ENCODE measurements at regions not wholly inside any gene's neighbourhood (a gene's known extent, or its start where the extent isn't known, plus 50 kb on each side); places are given as distances from the start of the nearest gene placed in this dataset.

DNA sequence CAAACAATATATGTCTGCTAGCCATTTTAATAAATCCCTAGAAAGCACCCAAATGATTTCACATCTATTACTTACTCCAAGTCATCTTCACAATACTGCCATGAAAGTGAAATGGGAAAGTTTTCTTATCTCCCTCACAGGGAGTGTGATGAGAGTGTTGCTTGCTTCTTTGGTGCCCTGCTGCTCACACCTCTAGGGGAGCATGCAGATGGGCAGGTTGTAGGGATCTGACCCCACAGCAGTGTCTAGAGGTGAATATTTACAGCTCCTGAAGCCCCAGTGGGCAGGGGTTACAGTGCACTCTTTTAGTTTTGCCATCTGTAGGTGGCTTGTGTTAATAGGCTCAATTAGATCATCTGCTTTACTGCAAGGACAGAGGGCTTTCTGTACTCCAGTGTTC is 173.2 kb downstream of the GABRG2 start:
- TF ChIP-seq, protein P1, sequence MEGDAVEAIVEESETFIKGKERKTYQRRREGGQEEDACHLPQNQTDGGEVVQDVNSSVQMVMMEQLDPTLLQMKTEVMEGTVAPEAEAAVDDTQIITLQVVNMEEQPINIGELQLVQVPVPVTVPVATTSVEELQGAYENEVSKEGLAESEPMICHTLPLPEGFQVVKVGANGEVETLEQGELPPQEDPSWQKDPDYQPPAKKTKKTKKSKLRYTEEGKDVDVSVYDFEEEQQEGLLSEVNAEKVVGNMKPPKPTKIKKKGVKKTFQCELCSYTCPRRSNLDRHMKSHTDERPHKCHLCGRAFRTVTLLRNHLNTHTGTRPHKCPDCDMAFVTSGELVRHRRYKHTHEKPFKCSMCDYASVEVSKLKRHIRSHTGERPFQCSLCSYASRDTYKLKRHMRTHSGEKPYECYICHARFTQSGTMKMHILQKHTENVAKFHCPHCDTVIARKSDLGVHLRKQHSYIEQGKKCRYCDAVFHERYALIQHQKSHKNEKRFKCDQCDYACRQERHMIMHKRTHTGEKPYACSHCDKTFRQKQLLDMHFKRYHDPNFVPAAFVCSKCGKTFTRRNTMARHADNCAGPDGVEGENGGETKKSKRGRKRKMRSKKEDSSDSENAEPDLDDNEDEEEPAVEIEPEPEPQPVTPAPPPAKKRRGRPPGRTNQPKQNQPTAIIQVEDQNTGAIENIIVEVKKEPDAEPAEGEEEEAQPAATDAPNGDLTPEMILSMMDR (IDR thresholded peaks at IDR 0.05; ENCODE audit: borderline replicate concordance, insufficient read depth, low read depth, low read length), result no peak
- H3K4me3 ChIP-seq (ENCODE audit: low read depth, low read length), result no peak overlapping the region

DNA sequence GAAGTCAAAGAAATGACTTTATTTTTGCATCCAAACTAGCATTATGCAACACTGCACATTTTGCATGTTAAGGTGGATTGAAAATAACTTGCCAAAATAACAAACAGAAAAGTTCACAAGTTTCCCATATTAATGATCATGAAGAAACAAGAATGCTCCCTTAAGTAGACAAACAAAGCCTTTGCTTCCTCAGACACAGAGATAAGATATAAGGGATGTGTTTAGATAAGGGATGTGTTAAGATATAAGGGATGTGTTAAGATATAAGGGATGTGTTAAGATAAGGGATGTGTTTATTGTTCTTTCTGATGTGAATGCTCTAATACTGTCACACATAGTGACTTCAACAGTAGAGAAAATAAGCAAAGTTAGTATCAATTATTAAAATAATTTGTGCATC is 174.8 kb downstream of the GABRG2 start:
- TF ChIP-seq, protein P1 (IDR thresholded peaks at IDR 0.05; ENCODE audit: borderline replicate concordance, insufficient read depth, low read depth, low read length), result no peak
- H3K4me3 ChIP-seq (ENCODE audit: low read depth, low read length), result no peak overlapping the region

DNA sequence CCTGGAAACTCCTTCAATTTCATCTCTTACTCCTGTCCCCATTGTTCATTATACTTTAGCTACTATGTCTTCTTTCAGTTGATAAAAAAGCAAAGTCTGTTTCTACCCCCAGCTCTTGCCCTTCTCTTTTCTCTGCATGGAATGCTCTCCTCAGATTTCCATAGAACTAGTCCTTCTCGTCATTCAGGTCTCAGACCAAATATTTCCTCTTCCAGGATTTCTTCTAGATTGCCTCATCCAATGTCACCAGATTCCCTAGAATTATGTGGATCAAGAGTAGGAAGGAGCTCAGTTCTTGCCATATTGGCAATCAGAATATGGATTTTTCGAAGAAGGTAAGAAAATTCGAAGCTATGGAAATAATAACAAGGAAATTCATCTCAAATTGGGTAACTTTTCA is 176.1 kb downstream of the GABRG2 start:
- TF ChIP-seq, protein P1 (IDR thresholded peaks at IDR 0.05; ENCODE audit: borderline replicate concordance, insufficient read depth, low read depth, low read length), result no peak
- H3K4me3 ChIP-seq (ENCODE audit: low read depth, low read length), result no peak overlapping the region

DNA sequence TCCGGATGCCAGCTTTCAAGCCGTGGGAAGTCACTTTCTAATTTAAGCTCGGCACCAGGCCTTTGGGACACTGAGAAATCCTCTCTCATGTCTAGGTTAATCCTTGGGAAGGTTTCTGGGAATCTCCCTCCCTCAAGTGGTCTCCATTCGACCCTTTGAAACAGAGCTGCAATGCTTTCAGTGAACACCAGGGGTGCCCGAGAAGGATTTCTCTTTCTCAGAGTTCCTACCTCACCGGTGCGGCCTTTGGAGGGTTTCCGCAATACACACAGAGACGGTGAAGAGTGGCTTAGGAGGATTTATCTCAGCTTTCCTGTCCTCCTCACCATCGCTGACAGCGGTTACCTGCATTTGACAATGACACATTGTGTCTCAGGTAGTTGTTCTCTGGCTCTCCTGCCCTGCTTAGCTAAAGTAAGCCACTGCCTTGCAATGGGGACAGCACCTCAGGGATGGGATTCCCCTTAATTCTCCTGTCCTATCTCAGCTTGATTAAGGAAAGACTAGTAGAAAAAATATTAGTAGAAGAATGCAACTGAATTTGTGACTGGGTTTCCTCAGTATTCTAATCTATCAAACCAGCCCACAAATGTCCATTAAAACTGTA is 180.6 kb downstream of the GABRG2 start:
- H3K4me3 ChIP-seq (ENCODE audit: low read depth, low read length), result no peak overlapping the region
- TF ChIP-seq, protein P1 (IDR thresholded peaks at IDR 0.05; ENCODE audit: borderline replicate concordance, insufficient read depth, low read depth, low read length), result peak; percentile 62; the same call in 1 of the 2 replicates

DNA sequence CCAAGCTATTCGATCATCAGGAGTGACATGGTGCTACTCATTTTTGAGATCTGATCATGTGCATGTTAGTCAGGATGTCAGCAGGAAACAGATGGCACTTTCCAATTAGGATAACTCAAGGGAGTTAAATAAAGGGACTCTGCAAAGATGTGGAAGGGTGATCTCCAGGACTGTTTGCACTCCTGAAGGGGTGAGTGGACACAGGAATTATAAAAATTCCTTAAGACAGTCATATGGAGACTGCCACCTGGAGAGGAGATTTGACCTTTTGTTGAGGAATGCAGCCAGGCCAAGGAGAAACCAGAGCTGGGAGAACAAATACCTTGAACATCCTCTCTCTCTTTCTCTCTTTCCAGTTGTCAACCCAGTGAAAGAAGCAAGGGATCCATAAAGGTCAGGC is 189.1 kb downstream of the GABRG2 start:
- H3K4me3 ChIP-seq (ENCODE audit: low read depth, low read length), result no peak overlapping the region
- TF ChIP-seq, protein P1 (IDR thresholded peaks at IDR 0.05; ENCODE audit: borderline replicate concordance, insufficient read depth, low read depth, low read length), result no peak

DNA sequence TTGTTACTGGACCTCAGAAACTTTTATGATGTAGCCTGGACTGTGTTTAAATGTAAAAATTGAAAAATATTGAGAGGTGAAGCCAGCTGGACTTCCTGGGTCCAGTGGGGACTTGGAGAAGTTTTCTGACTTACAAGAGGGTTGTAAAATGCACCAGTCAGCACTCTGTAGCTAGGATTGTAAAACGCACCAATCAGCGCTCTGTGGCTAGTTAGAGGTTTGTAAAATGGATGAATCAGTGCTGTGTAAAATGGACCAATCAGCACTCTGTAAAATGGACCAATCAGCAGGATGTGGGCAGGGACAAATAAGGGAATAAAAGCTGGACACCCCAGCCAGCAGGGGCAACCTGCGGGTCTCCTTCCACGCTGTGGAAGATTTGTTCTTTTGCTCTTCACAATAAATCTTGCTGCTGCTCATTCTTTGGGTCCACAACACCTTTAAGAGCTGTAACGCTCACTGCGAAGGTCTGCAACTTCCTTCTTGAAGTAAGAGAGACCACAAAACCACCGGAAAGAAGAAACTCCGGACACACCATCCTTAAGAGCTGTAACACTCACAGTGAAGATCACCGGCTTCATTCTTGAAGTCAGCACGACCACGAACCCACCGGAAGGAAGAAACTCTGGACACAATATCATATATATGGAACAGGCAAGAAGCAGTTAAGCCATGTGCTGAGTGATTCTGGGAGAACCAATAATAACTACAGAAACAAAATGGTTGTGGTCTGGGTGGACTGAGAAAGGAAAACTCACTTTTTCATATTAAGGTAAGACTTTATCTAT is 201.3 kb downstream of the GABRG2 start:
- TF ChIP-seq, protein P1 (IDR thresholded peaks at IDR 0.05; ENCODE audit: borderline replicate concordance, insufficient read depth, low read depth, low read length), result no peak
- no peak overlapping the region for H3K4me3 ChIP-seq (ENCODE audit: low read depth, low read length)

DNA sequence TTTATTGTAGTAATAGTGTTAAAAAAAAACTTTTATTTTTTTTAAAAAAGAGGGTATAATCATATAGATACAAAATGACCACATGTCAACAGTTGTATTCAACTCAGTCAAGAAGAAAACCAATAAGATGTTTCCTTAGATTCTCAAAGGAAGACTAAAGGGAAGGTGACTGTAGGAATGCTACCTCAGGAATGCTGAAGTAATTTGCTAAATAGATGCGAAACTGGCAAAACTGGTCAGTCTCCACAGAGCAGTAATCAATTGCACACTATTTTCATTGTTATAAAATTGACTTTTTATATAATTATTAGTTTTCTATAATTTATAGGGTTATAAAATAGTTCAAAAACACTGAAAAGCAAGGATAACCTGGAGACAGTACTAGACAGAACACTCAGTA is 204.8 kb downstream of the GABRG2 start:
- H3K4me3 ChIP-seq (ENCODE audit: low read depth, low read length), result no peak overlapping the region
- TF ChIP-seq, protein P1 (IDR thresholded peaks at IDR 0.05; ENCODE audit: borderline replicate concordance, insufficient read depth, low read depth, low read length), result no peak

Data from GM12875 (cell line).